ENCODE measurements at regions not wholly inside any gene's neighbourhood (a gene's known extent, or its start where the extent isn't known, plus 50 kb on each side); places are given as distances from the start of the nearest gene placed in this dataset.

- no peaks in the 10 kb centered on the region for H3K27me3 ChIP-seq (ENCODE audit: insufficient read depth, low read length)
- no peaks in the 10 kb centered on the region for H3K79me1 ChIP-seq (ENCODE audit: insufficient read depth, low read depth, low read length, poor library complexity, severe bottlenecking)
- H3T11ph ChIP-seq (ENCODE audit: low read length) = no peak overlapping the region
- H3K27me3 Mint-ChIP-seq (ENCODE audit: low read depth) = peaks cover 2% of the 10 kb centered on the region
- H4K8ac ChIP-seq (replicated peaks; ENCODE audit: insufficient read length, low read depth, low read length) = no peak overlapping the region
- no peak overlapping the region for H3K56ac ChIP-seq (ENCODE audit: insufficient read length, low read depth, low read length)
- no peaks in the 10 kb centered on the region; a peak in 1 of 5 replicates for H3K9me3 Mint-ChIP-seq
- no peak overlapping the region for H3K27ac ChIP-seq (ENCODE audit: insufficient read length, low read depth, low read length)
- no peak overlapping the region for H3K4ac ChIP-seq (ENCODE audit: low read depth, low read length)
- H4K5ac ChIP-seq (ENCODE audit: insufficient read length, low read depth, low read length) = no peak overlapping the region
- H3K27ac Mint-ChIP-seq = no peak overlapping the region
- H2BK12ac ChIP-seq (ENCODE audit: insufficient read length, low read depth, low read length) = no peak overlapping the region
- H2BK20ac ChIP-seq (ENCODE audit: low read depth, low read length, poor library complexity, severe bottlenecking) = no peak overlapping the region
- no peak overlapping the region for H3K9ac ChIP-seq (ENCODE audit: extremely low read depth, insufficient read length, low read length)
- H2AK5ac ChIP-seq (ENCODE audit: insufficient read length, low read length) = no peak overlapping the region
- H4K91ac ChIP-seq (ENCODE audit: insufficient read length, low read depth, low read length) = no peak overlapping the region
- H3K4me1 Mint-ChIP-seq = peaks cover 17 to 26% of the 10 kb centered on the region in 2 experiments
- H3K79me2 ChIP-seq (ENCODE audit: insufficient read depth, low read length) = no peaks in the 10 kb centered on the region
- H3K23ac ChIP-seq (ENCODE audit: insufficient read length, low read depth, low read length) = no peak overlapping the region
- H4K20me1 ChIP-seq (ENCODE audit: control insufficient read depth, insufficient read depth, insufficient read length) = no peaks in the 10 kb centered on the region
- H2AFZ ChIP-seq (ENCODE audit: low read length) = no peak overlapping the region
- H3K36me3 Mint-ChIP-seq (ENCODE audit: insufficient read depth in 1 of 3, low read depth in 3 of 3) = no peaks in the 10 kb centered on the region
- no peak overlapping the region for H2BK120ac ChIP-seq (ENCODE audit: low read depth, low read length, poor library complexity, severe bottlenecking)
- H3K23me2 ChIP-seq (ENCODE audit: insufficient read length, low read depth, low read length, poor library complexity, severe bottlenecking) = no peaks in the 10 kb centered on the region
- no peak overlapping the region for H3K4me3 Mint-ChIP-seq
- no CpG with 5 or more reads among the region's 2 CpGs for WGBS (ENCODE audit: extremely low coverage, insufficient read length, low lambda C conversion rate)
- H2BK15ac ChIP-seq (ENCODE audit: low read depth, low read length) = no peak overlapping the region
- H3K9me3 ChIP-seq (ENCODE audit: control insufficient read depth, low read depth, low read length) = no peaks in the 10 kb centered on the region
- no peak overlapping the region for H3K4me2 ChIP-seq (ENCODE audit: insufficient read depth, insufficient read length, low read length)
- H3K14ac ChIP-seq (ENCODE audit: insufficient read depth, low read length) = no peak overlapping the region
- H3K18ac ChIP-seq (ENCODE audit: insufficient read length, low read depth, low read length) = no peak overlapping the region
- no peak for DNase-seq
- peaks cover 4% of the 10 kb centered on the region; the same call in 1 of the 2 replicates for H3K4me1 ChIP-seq (ENCODE audit: insufficient read depth, low read length)
- TF ChIP-seq, protein P1, sequence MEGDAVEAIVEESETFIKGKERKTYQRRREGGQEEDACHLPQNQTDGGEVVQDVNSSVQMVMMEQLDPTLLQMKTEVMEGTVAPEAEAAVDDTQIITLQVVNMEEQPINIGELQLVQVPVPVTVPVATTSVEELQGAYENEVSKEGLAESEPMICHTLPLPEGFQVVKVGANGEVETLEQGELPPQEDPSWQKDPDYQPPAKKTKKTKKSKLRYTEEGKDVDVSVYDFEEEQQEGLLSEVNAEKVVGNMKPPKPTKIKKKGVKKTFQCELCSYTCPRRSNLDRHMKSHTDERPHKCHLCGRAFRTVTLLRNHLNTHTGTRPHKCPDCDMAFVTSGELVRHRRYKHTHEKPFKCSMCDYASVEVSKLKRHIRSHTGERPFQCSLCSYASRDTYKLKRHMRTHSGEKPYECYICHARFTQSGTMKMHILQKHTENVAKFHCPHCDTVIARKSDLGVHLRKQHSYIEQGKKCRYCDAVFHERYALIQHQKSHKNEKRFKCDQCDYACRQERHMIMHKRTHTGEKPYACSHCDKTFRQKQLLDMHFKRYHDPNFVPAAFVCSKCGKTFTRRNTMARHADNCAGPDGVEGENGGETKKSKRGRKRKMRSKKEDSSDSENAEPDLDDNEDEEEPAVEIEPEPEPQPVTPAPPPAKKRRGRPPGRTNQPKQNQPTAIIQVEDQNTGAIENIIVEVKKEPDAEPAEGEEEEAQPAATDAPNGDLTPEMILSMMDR (conservative IDR thresholded peaks at IDR 0.05) = no peak
- no peak overlapping the region for H2BK5ac ChIP-seq (ENCODE audit: insufficient read length, low read length)
Measured at GRCh38 chr4:152159773-152160172, 376.1 kb downstream of the FBXW7 start.
